ENCODE measurements at regions not wholly inside any gene's neighbourhood (a gene's known extent, or its start where the extent isn't known, plus 50 kb on each side); places are given as distances from the start of the nearest gene placed in this dataset.

GRCh38 chr13:76378767-76379166 lies 507.4 kb downstream of the KCTD12 start:
- no peak for TF ChIP-seq CTCF (IDR thresholded peaks at IDR 0.05; ENCODE audit: low read depth, low read length)
- no peak for DNase-seq (ENCODE audit: extremely low read depth, low read depth)

- no peak for TF ChIP-seq CTCF (IDR thresholded peaks at IDR 0.05; ENCODE audit: low read depth, low read length)
These were observed 522.4 kb downstream of the KCTD12 start for GRCh38 chr13:76363682-76364289.

GRCh38 chr13:76361868-76362267 lies 524.3 kb downstream of the KCTD12 start:
- no peak for TF ChIP-seq CTCF (IDR thresholded peaks at IDR 0.05; ENCODE audit: low read depth, low read length)
- DNase-seq (ENCODE audit: extremely low read depth, low read depth) = no peak

More at GRCh38 chr13:76363682-76364289, 522.4 kb downstream of the KCTD12 start:
- no peak for DNase-seq (ENCODE audit: extremely low read depth, low read depth)

GRCh38 chr13:76351541-76352229 lies 534.5 kb downstream of the KCTD12 start:
- TF ChIP-seq CTCF (IDR thresholded peaks at IDR 0.05; ENCODE audit: low read depth, low read length) = no peak
- DNase-seq (ENCODE audit: extremely low read depth, low read depth) = no peak

GRCh38 chr13:76350399-76350798 lies 535.8 kb downstream of the KCTD12 start:
- no peak for TF ChIP-seq CTCF (IDR thresholded peaks at IDR 0.05; ENCODE audit: low read depth, low read length)
- no peak for DNase-seq (ENCODE audit: extremely low read depth, low read depth)

GRCh38 chr13:76349700-76350099 lies 536.5 kb downstream of the KCTD12 start:
- no peak for DNase-seq (ENCODE audit: extremely low read depth, low read depth)
- no peak for TF ChIP-seq CTCF (IDR thresholded peaks at IDR 0.05; ENCODE audit: low read depth, low read length)

GRCh38 chr13:76339649-76340048 lies 546.6 kb downstream of the KCTD12 start:
- no peak for DNase-seq (ENCODE audit: extremely low read depth, low read depth)
- no peak for TF ChIP-seq CTCF (IDR thresholded peaks at IDR 0.05; ENCODE audit: low read depth, low read length)
